ENCODE measurements at regions not wholly inside any gene's neighbourhood (a gene's known extent, or its start where the extent isn't known, plus 50 kb on each side); places are given as distances from the start of the nearest gene placed in this dataset.

DNA sequence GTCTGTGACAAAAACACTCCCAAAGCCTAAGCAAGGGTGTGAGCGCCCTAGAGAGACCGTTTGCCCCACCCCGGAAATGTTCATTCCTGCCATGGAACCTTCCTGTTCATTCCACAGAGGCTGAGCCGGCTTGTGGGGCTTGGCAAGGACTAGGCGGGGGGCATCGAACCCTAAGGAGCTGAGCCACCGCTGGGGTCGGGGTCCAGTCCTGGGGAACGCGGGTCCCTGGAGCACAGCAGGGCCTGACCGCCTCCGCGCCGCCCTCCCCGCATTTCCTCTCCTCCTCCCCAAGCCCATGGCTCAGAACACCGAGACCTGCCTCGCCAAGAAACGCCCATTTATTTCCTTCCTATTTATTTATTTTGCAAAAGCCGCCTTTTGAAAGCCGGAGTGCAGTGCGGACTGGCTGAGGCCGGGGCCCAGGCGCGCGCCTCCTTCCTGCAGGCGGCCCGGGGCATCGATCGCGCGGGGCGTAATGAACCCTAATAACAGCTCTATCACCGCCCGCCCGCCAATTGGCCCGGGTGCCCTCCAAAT is 228.9 kb upstream of the IRX4 start:
- peaks cover 0 to 16% (median 6%) of the 10 kb centered on the region in 8 donors for H3K9me3 ChIP-seq
- WGBS, 5 donors, result 85 to 90% (median 88%) methylated on average over 36 of the region's 36 CpGs
- H3K27ac ChIP-seq, result no peak overlapping the region
- H3K27me3 ChIP-seq (replicated peaks in 1 of 7), result no peaks in the 10 kb centered on the region
- no peaks in the 10 kb centered on the region for H3K4me1 ChIP-seq
- no peak for DNase-seq
- intact Hi-C loops (cut with DNase I; ENCODE audit: low total_unique reads), result no loop called here
- TF ChIP-seq POLR2AphosphoS5 (IDR thresholded peaks at IDR 0.05), result no peak
- TF ChIP-seq POLR2A (IDR thresholded peaks at IDR 0.05), result no peak
- TF ChIP-seq, protein P1, sequence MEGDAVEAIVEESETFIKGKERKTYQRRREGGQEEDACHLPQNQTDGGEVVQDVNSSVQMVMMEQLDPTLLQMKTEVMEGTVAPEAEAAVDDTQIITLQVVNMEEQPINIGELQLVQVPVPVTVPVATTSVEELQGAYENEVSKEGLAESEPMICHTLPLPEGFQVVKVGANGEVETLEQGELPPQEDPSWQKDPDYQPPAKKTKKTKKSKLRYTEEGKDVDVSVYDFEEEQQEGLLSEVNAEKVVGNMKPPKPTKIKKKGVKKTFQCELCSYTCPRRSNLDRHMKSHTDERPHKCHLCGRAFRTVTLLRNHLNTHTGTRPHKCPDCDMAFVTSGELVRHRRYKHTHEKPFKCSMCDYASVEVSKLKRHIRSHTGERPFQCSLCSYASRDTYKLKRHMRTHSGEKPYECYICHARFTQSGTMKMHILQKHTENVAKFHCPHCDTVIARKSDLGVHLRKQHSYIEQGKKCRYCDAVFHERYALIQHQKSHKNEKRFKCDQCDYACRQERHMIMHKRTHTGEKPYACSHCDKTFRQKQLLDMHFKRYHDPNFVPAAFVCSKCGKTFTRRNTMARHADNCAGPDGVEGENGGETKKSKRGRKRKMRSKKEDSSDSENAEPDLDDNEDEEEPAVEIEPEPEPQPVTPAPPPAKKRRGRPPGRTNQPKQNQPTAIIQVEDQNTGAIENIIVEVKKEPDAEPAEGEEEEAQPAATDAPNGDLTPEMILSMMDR (IDR thresholded peaks at IDR 0.05 in 8 of 11, conservative IDR thresholded peaks at IDR 0.05 in 3 of 11), result no peak
- H3K36me3 ChIP-seq, result no peaks in the 10 kb centered on the region
- H3K4me3 ChIP-seq, result no peak overlapping the region

DNA sequence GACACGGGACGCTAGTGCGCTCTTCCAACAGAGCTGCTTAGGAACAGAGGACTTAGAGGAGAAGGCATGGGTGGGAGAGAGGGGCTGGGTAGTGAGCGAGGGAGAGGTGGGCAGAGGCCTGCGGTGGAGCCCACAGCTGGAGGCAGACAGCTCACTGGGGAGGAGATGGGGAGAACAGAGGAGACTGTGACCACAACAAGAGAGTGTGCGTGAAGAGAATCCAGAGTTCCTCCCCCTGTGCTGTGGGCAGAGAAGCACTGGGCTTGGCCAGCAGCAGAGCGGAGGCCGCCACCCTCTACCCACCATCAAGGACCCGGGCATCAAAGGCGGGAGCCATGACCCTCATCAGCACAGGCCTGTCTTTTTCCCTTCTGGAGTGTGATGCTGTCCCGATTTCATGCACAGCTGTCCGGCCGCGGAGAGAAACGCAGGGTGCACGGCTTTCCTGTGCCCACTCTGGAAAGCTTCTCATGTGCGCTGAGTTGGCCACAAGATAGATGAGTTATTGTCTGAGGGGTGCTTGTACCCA is 228.3 kb upstream of the IRX4 start:
- Histone ChIP-seq H3K27ac (no peak overlapping the region), H3K27me3 (replicated peaks in 1 of 7) (no peaks in the 10 kb centered on the region), H3K36me3 (no peaks in the 10 kb centered on the region), H3K4me3 (no peak overlapping the region), H3K4me1 (no peaks in the 10 kb centered on the region), H3K9me3 (peaks cover 0 to 23% (median 12%) of the 10 kb centered on the region in 8 donors)
- intact Hi-C loops (cut with DNase I; ENCODE audit: low total_unique reads), result no loop called here
- DNase-seq, result no peak
- TF ChIP-seq, protein P1 (IDR thresholded peaks at IDR 0.05 in 8 of 11, conservative IDR thresholded peaks at IDR 0.05 in 3 of 11), result no peak
- TF ChIP-seq POLR2A (IDR thresholded peaks at IDR 0.05), result no peak
- TF ChIP-seq POLR2AphosphoS5 (IDR thresholded peaks at IDR 0.05), result no peak
- WGBS, 5 donors, result 85 to 92% (median 88%) methylated on average over 10 to 17 of the region's 17 CpGs

DNA sequence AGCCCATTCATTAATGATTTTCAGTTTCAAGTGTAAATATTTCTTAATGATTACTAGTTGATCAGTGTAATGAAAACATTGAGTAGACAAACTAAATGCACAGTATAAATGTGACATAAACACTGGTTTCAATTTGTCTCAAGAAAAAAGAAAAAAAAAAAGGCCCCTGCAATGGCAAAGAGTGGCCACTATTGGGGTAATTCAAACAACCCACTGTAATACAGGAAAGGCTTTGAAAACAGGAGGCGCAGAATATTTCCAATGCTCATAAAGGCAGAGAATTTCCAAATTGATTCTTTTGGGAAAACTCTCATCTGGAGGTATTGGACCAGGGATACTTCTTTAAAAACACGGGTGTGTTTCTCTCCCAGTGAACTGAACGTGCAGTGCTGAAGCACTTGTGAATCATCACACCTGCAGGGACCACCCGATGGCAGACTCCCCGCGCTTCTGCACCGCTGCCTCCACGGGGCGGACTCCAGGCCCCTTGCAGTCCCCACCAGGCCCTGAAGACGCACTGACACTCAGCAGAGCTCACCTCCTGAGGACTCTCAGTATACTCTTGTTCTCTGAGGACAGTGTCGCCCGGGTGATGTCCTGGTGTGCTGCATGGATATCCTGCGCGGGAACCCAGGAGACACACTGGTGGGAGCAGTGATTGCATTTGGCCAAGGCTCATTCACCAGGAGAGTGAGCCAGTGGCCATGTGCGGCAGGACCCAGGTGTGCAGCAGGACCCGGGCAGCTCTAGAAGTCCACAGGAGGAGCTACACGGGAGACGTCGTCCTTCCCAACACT is 227.6 kb upstream of the IRX4 start:
- Histone ChIP-seq H3K4me1 (no peaks in the 10 kb centered on the region), H3K9me3 (peaks cover 0 to 29% (median 13%) of the 10 kb centered on the region in 8 donors), H3K4me3 (no peak overlapping the region), H3K27ac (no peak overlapping the region), H3K36me3 (no peaks in the 10 kb centered on the region), H3K27me3 (replicated peaks in 1 of 7) (no peaks in the 10 kb centered on the region)
- DNase-seq, result no peak
- WGBS, 5 donors, result 77 to 88% (median 84%) methylated on average over 13 to 19 of the region's 19 CpGs
- intact Hi-C loops (cut with DNase I; ENCODE audit: low total_unique reads), result no loop called here
- no peak for TF ChIP-seq POLR2AphosphoS5 (IDR thresholded peaks at IDR 0.05)
- no peak for TF ChIP-seq POLR2A (IDR thresholded peaks at IDR 0.05)
- TF ChIP-seq, protein P1 (IDR thresholded peaks at IDR 0.05 in 8 of 11, conservative IDR thresholded peaks at IDR 0.05 in 3 of 11), result no peak

DNA sequence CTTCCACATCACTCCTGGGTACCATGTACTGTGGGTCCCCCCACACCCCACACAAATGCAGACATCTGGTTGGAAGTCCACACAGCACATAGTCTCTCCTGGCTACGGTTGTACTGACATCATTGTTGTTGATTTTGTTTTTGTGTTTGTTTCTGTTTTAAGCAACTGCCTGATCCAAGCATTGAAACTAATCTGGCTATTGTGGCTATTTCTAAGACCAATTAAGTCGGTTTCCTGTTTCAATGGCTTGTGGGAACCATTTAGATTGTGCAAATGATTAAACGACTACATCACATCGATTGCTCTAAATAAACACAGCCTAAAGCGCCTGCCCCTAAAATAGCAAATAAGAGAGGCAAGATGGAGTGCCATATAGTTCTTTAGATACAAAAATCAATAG is 226.8 kb upstream of the IRX4 start:
- no peak for TF ChIP-seq POLR2A (IDR thresholded peaks at IDR 0.05)
- intact Hi-C loops (cut with DNase I; ENCODE audit: low total_unique reads), result no loop called here
- no peaks in the 10 kb centered on the region for H3K27me3 ChIP-seq (replicated peaks in 1 of 7)
- no peak for DNase-seq
- 59 to 83% (median 70%) methylated on average over 5 of the region's 5 CpGs for WGBS, 5 donors
- no peak overlapping the region for H3K4me3 ChIP-seq
- H3K4me1 ChIP-seq, result no peaks in the 10 kb centered on the region
- peaks cover 0 to 33% (median 13%) of the 10 kb centered on the region in 8 donors for H3K9me3 ChIP-seq
- no peak overlapping the region for H3K27ac ChIP-seq
- no peaks in the 10 kb centered on the region for H3K36me3 ChIP-seq

All from spleen (tissue), 11 donors.